HL-60 (cell line): ENCODE measurements at regions not wholly inside any gene's neighbourhood (a gene's known extent, or its start where the extent isn't known, plus 50 kb on each side); places are given as distances from the start of the nearest gene placed in this dataset.

Experiments
- DNase-seq, 2 experiments: peaks; one replicate each; pipeline ENCODE4 v3.0.0-alpha.2; 2010 to 2020; ENCODE audit warnings: low read depth in 1 of 2, low spot score in 1 of 2
- H3K27ac ChIP-seq: fragments of 250-450 bp; sonication (Bioruptor Pico); replicated peaks from 2 replicates; pipeline ENCODE4 v1.5.1; 2020; ENCODE audit warnings: mild to moderate bottlenecking, moderate library complexity
- H3K27me3 ChIP-seq: fragments of 250-450 bp; sonication (Bioruptor Pico); 2 replicates; pipeline ENCODE4 v1.5.1; 2021; ENCODE audit warnings: mild to moderate bottlenecking, moderate library complexity; ENCODE audit not compliant: insufficient read depth, poor library complexity, severe bottlenecking
- H3K4me3 ChIP-seq: replicated peaks from 2 replicates; pipeline ENCODE4 v1.5.1; 2011; ENCODE audit warnings: mild to moderate bottlenecking, control low read depth, low read length; ENCODE audit not compliant: insufficient read depth
- GABPA ChIP-seq: IDR thresholded peaks from 2 replicates; pipeline ENCODE4 v1.6.1; 2012; ENCODE audit warnings: low read depth
- POLR2AphosphoS5 ChIP-seq: IDR thresholded peaks from 2 replicates; pipeline ENCODE4 v1.6.1; 2012; ENCODE audit warnings: low read depth
- SPI1 ChIP-seq: IDR thresholded peaks from 2 replicates; pipeline ENCODE4 v1.6.1; 2012; ENCODE audit warnings: low read depth, mild to moderate bottlenecking, borderline replicate concordance
- TF ChIP-seq, protein P1 (sequence below): IDR thresholded peaks from one replicate; pipeline ENCODE4 v1.5.1; 2011; ENCODE audit warnings: low read length, control low read depth, inconsistent platforms; ENCODE audit not compliant: insufficient read depth
- TF ChIP-seq, protein P2 (sequence below): IDR thresholded peaks from 2 replicates; pipeline ENCODE4 v1.6.1; 2012; ENCODE audit warnings: low read depth; ENCODE audit not compliant: insufficient replicate concordance

DNA sequence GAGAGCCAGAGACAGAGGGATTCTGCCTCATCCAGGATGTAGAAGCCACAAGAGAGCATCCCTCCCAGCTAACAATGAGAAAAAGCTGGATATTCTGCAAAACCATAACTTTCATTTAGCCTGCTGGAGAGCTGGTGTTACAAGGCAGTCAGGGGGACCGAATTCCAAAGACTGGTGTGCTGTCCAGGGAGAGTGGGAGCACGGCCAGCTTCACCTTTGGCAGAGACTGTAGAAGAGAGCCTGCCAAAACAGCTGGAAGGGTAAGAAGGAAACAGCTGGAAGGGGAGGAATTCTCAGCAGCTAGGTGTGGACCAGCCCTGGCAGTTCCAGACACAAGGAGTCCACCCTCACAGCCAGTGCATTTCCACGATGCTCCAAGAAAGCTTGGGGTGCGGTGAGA lies 109.9 kb upstream of the LINGO1 start:
- Histone ChIP-seq H3K4me3 (no peak overlapping the region), H3K27ac (no peak overlapping the region), H3K27me3 (no peaks in the 10 kb centered on the region)
- no peak for DNase-seq
- TF ChIP-seq SPI1 (no peak), GABPA (no peak), POLR2AphosphoS5 (no peak)
- TF ChIP-seq, protein P1, sequence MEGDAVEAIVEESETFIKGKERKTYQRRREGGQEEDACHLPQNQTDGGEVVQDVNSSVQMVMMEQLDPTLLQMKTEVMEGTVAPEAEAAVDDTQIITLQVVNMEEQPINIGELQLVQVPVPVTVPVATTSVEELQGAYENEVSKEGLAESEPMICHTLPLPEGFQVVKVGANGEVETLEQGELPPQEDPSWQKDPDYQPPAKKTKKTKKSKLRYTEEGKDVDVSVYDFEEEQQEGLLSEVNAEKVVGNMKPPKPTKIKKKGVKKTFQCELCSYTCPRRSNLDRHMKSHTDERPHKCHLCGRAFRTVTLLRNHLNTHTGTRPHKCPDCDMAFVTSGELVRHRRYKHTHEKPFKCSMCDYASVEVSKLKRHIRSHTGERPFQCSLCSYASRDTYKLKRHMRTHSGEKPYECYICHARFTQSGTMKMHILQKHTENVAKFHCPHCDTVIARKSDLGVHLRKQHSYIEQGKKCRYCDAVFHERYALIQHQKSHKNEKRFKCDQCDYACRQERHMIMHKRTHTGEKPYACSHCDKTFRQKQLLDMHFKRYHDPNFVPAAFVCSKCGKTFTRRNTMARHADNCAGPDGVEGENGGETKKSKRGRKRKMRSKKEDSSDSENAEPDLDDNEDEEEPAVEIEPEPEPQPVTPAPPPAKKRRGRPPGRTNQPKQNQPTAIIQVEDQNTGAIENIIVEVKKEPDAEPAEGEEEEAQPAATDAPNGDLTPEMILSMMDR: no peak
- TF ChIP-seq, protein P2, sequence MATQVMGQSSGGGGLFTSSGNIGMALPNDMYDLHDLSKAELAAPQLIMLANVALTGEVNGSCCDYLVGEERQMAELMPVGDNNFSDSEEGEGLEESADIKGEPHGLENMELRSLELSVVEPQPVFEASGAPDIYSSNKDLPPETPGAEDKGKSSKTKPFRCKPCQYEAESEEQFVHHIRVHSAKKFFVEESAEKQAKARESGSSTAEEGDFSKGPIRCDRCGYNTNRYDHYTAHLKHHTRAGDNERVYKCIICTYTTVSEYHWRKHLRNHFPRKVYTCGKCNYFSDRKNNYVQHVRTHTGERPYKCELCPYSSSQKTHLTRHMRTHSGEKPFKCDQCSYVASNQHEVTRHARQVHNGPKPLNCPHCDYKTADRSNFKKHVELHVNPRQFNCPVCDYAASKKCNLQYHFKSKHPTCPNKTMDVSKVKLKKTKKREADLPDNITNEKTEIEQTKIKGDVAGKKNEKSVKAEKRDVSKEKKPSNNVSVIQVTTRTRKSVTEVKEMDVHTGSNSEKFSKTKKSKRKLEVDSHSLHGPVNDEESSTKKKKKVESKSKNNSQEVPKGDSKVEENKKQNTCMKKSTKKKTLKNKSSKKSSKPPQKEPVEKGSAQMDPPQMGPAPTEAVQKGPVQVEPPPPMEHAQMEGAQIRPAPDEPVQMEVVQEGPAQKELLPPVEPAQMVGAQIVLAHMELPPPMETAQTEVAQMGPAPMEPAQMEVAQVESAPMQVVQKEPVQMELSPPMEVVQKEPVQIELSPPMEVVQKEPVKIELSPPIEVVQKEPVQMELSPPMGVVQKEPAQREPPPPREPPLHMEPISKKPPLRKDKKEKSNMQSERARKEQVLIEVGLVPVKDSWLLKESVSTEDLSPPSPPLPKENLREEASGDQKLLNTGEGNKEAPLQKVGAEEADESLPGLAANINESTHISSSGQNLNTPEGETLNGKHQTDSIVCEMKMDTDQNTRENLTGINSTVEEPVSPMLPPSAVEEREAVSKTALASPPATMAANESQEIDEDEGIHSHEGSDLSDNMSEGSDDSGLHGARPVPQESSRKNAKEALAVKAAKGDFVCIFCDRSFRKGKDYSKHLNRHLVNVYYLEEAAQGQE: no peak

DNA sequence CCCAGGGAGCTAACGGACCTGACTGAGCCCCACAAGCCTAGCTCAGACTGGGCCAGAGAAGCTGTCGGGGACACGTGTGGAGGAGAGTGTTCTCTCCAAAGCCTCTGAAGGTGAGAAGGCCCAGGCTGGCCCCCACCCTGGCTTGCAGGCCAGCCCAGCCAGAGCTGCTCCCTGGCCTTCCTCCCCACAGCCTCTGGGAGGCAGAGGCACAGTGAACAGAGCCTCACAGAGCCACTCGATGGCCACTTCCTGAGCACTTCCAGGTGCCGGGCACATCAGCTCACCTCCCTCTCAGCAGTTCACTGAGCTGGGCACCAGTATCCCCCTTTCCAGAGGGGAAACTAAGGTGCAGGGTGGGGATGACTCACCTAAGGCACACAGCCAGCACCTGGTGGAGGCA lies 109.4 kb upstream of the LINGO1 start:
- H3K27ac ChIP-seq: no peak overlapping the region
- H3K27me3 ChIP-seq: no peaks in the 10 kb centered on the region
- TF ChIP-seq SPI1: no peak
- TF ChIP-seq GABPA: no peak
- TF ChIP-seq, protein P1: no peak
- no peak for TF ChIP-seq POLR2AphosphoS5
- TF ChIP-seq, protein P2: no peak
- H3K4me3 ChIP-seq: no peak overlapping the region
- no peak for DNase-seq

DNA sequence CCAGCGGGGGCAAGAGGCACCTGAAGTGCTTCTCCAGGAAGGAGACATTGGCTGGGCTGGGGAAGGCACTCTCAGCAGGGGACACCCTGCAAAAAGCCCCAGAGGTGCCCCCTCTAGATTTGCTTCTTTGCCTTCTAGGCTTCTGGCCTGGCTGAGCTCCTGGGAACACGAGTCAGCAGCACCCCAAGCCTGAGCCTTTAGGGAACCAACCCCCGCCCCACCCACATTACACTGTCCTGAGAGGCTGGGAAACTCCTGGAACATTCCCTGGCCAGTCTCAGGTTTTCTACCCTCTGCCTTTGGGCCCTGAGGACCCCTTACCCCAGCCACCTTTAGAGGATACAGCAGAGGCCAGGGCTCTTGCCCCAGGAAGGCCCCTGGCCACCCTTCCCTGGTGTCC lies 108.4 kb upstream of the LINGO1 start:
- Histone ChIP-seq H3K27me3 (no peaks in the 10 kb centered on the region), H3K4me3 (no peak overlapping the region), H3K27ac (no peak overlapping the region)
- no peak for TF ChIP-seq GABPA
- no peak for TF ChIP-seq POLR2AphosphoS5
- TF ChIP-seq, protein P1: no peak
- TF ChIP-seq, protein P2: no peak
- TF ChIP-seq SPI1: no peak
- DNase-seq: no peak
